T follicular helper cell (primary cell): ENCODE measurements at regions not wholly inside any gene's neighbourhood (a gene's known extent, or its start where the extent isn't known, plus 50 kb on each side); places are given as distances from the start of the nearest gene placed in this dataset.
A peak's percentile ranks its signal among the peaks of the same experiment; 100 is the strongest.

ENCODE experiments used
- DNase-seq: peaks from one replicate; pipeline ENCODE4 v3.0.0-alpha.2; 2020; ENCODE audit warnings: low read depth

- DNase-seq, result no peak
These were observed 334.6 kb upstream of the VRK2 start for GRCh38 chr2:57711991-57712390.

GRCh38 chr2:57720728-57721627 lies 325.6 kb upstream of the VRK2 start:
- DNase-seq, result no peak

- no peak for DNase-seq
These were observed 321.2 kb upstream of the VRK2 start for GRCh38 chr2:57725337-57725947.

GRCh38 chr2:57726294-57726693 lies 320.3 kb upstream of the VRK2 start:
- DNase-seq, result no peak

- DNase-seq, result no peak
These were observed 317.9 kb upstream of the VRK2 start for GRCh38 chr2:57728691-57729090.

- DNase-seq, result no peak
These were observed 312.6 kb upstream of the VRK2 start for GRCh38 chr2:57733956-57734355.

GRCh38 chr2:57740891-57741290 lies 305.7 kb upstream of the VRK2 start:
- no peak for DNase-seq

- DNase-seq, result no peak
These were observed 293.0 kb upstream of the VRK2 start for GRCh38 chr2:57753636-57754035.

GRCh38 chr2:57758686-57759085 lies 287.9 kb upstream of the VRK2 start:
- no peak for DNase-seq

GRCh38 chr2:57759131-57759530 lies 287.5 kb upstream of the VRK2 start:
- DNase-seq, result no peak

- DNase-seq, result peak; percentile 46
These were observed 286.7 kb upstream of the VRK2 start for GRCh38 chr2:57759822-57760300.

- DNase-seq, result no peak
These were observed 286.2 kb upstream of the VRK2 start for GRCh38 chr2:57760381-57760801.

GRCh38 chr2:57776916-57777315 lies 269.7 kb upstream of the VRK2 start:
- DNase-seq, result no peak

- DNase-seq, result no peak
These were observed 264.0 kb upstream of the VRK2 start for GRCh38 chr2:57782587-57782986.

- no peak for DNase-seq
These were observed 253.3 kb upstream of the VRK2 start for GRCh38 chr2:57793310-57793709.

GRCh38 chr2:57796527-57796926 lies 250.1 kb upstream of the VRK2 start:
- DNase-seq, result no peak

- DNase-seq, result no peak
These were observed 248.3 kb upstream of the VRK2 start for GRCh38 chr2:57798346-57798745.

- no peak for DNase-seq
These were observed 244.4 kb upstream of the VRK2 start for GRCh38 chr2:57802243-57802642.

- DNase-seq, result no peak
These were observed 241.6 kb upstream of the VRK2 start for GRCh38 chr2:57804971-57805370.

GRCh38 chr2:57806449-57806968 lies 240.1 kb upstream of the VRK2 start:
- no peak for DNase-seq

GRCh38 chr2:57809230-57809629 lies 237.4 kb upstream of the VRK2 start:
- DNase-seq, result no peak

- no peak for DNase-seq
These were observed 225.5 kb upstream of the VRK2 start for GRCh38 chr2:57821088-57821487.

GRCh38 chr2:57828221-57828620 lies 218.4 kb upstream of the VRK2 start:
- DNase-seq, result no peak
